ENCODE measurements at regions not wholly inside any gene's neighbourhood (a gene's known extent, or its start where the extent isn't known, plus 50 kb on each side); places are given as distances from the start of the nearest gene placed in this dataset.

GRCh38 chr11:45087900-45088160 lies 58.6 kb upstream of the PRDM11 start:
- TF ChIP-seq, protein P1, sequence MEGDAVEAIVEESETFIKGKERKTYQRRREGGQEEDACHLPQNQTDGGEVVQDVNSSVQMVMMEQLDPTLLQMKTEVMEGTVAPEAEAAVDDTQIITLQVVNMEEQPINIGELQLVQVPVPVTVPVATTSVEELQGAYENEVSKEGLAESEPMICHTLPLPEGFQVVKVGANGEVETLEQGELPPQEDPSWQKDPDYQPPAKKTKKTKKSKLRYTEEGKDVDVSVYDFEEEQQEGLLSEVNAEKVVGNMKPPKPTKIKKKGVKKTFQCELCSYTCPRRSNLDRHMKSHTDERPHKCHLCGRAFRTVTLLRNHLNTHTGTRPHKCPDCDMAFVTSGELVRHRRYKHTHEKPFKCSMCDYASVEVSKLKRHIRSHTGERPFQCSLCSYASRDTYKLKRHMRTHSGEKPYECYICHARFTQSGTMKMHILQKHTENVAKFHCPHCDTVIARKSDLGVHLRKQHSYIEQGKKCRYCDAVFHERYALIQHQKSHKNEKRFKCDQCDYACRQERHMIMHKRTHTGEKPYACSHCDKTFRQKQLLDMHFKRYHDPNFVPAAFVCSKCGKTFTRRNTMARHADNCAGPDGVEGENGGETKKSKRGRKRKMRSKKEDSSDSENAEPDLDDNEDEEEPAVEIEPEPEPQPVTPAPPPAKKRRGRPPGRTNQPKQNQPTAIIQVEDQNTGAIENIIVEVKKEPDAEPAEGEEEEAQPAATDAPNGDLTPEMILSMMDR (IDR thresholded peaks at IDR 0.05; ENCODE audit: insufficient read depth, low read length) = no peak
- TF ChIP-seq GABPA (IDR thresholded peaks at IDR 0.05; ENCODE audit: low read depth) (no peak), POLR2AphosphoS5 (IDR thresholded peaks at IDR 0.05; ENCODE audit: low read depth) (no peak), REST (IDR thresholded peaks at IDR 0.05; ENCODE audit: insufficient replicate concordance, low read depth) (no peak), SPI1 (IDR thresholded peaks at IDR 0.05; ENCODE audit: borderline replicate concordance, low read depth) (no peak)

Measured in HL-60 (cell line).